HepG2 (cell line): ENCODE measurements at regions not wholly inside any gene's neighbourhood (a gene's known extent, or its start where the extent isn't known, plus 50 kb on each side); places are given as distances from the start of the nearest gene placed in this dataset.
A peak's percentile ranks its signal among the peaks of the same experiment; 100 is the strongest.

ENCODE experiments used
- ATAC-seq: fragments of 200-7000 bp; cut with Tn5 transposase; 3 replicates; pipeline ENCODE4 v1.9.1; 2020; ENCODE audit warnings: mild to moderate bottlenecking, moderate library complexity
- BruUV-seq: library from RNA; stranded (reverse); fragments of 400-500 nt; replicated peaks from 2 replicates; lab custom pipeline; 2021; lab: Mats Ljungman, UMichigan
- CTCF ChIA-PET: fragments of 300-600 bp; formaldehyde crosslinking; extraction: SDS; loops from one replicate; lab custom pipeline; 2021; ENCODE audit warnings: low total read pairs, inconsistent platforms, low intra/inter-chr PET ratio; lab: Yijun Ruan, JAX
- POLR2A ChIA-PET: fragments of 350-600 bp; sonication (Branson Sonifier 250); formaldehyde crosslinking; loops from one replicate; lab custom pipeline; 2020; ENCODE audit warnings: antibody characterized with exemption, inconsistent platforms; lab: Yijun Ruan, JAX
- DNase-seq: peaks from one replicate; pipeline ENCODE4 v3.0.0-alpha.2; 2015; ENCODE audit warnings: low spot score
- FAIRE-seq: peaks from 3 replicates; lab custom pipeline; 2011; peaks lifted over from hg19 to GRCh38; lab: Jason Lieb, UNC
- H2AFZ ChIP-seq: one replicate; pipeline ENCODE4 v1.6.1; 2011; ENCODE audit warnings: low read length, inconsistent platforms
- H3K27ac ChIP-seq: fragments of 300-600 bp; 3 replicates; pipeline ENCODE4 v1.8.0; 2011; ENCODE audit warnings: mixed run types, mild to moderate bottlenecking, mixed read lengths, low read length, inconsistent platforms; ENCODE audit not compliant: insufficient read depth; ENCODE audit errors: extremely low read length
- H3K27me3 ChIP-seq, 2 experiments: fragments of 200-600 bp in 1 of 2; 2 replicates in 1 of 2; 3 replicates in 1 of 2; pipeline versions ENCODE4 v1.6.0 to v1.8.0; 2011; ENCODE audit warnings: low read length in 2 of 2, mild to moderate bottlenecking in 2 of 2, moderate library complexity in 2 of 2, inconsistent platforms in 1 of 2; ENCODE audit not compliant: insufficient read depth in 2 of 2, control insufficient read depth in 1 of 2
- H3K36me3 ChIP-seq, 2 experiments: fragments of 200-600 bp in 1 of 2; replicated peaks in 1 of 2; 2 replicates in 1 of 2; 3 replicates in 1 of 2; pipeline versions ENCODE4 v1.5.1 to v1.8.0; 2011; ENCODE audit warnings: low read length in 2 of 2, inconsistent platforms in 1 of 2; ENCODE audit not compliant: insufficient read depth in 2 of 2, control insufficient read depth in 1 of 2
- H3K4me1 ChIP-seq: 2 replicates; pipeline ENCODE4 v1.5.1; 2012; ENCODE audit warnings: low read length, inconsistent platforms; ENCODE audit not compliant: insufficient read depth
- H3K4me2 ChIP-seq: 2 replicates; pipeline ENCODE4 v1.6.0; 2011; ENCODE audit warnings: low read depth, low read length, inconsistent platforms
- H3K4me3 ChIP-seq, 3 experiments: fragments of 200-600 bp in 1 of 3; sonication (generic), shearing (Covaris generic) in 1 of 3; replicated peaks in 1 of 3; 2 replicates each; pipeline ENCODE4 v1.5.1; 2011 to 2016; ENCODE audit warnings: low read length in 3 of 3, inconsistent platforms in 2 of 3, low read depth in 2 of 3, mild to moderate bottlenecking in 2 of 3, control low read depth in 1 of 3, mixed read lengths in 1 of 3; ENCODE audit not compliant: insufficient read depth in 1 of 3
- H3K79me2 ChIP-seq: one replicate; pipeline ENCODE4 v1.6.1; 2011; ENCODE audit warnings: low read length, inconsistent platforms; ENCODE audit not compliant: insufficient read depth
- H3K9ac ChIP-seq: 2 replicates; pipeline ENCODE4 v1.6.0; 2011; ENCODE audit warnings: mild to moderate bottlenecking, low read depth, low read length, inconsistent platforms; ENCODE audit not compliant: insufficient read depth
- H3K9me3 ChIP-seq: 2 replicates; pipeline ENCODE4 v1.5.1; 2012; ENCODE audit warnings: mild to moderate bottlenecking, low read length
- H4K20me1 ChIP-seq: 2 replicates; pipeline ENCODE4 v1.6.0; 2011; ENCODE audit warnings: inconsistent platforms, mild to moderate bottlenecking, low read length, moderate library complexity; ENCODE audit not compliant: insufficient read depth
- BCL6 ChIP-seq: IDR thresholded peaks from 2 replicates; pipeline ENCODE4 v1.6.1; 2016; ENCODE audit warnings: missing genetic modification reagents, missing compliant biosample characterization
- CCAR2 ChIP-seq: fragments of 200-400 bp; formaldehyde crosslinking; optimal IDR thresholded peaks from 2 replicates; pipeline ENCODE3; 2018; ENCODE audit warnings: low read depth, mild to moderate bottlenecking, low read length, moderate library complexity
- ELF3 ChIP-seq: IDR thresholded peaks from 2 replicates; pipeline ENCODE4 v1.6.1; 2016; ENCODE audit warnings: missing genetic modification reagents, missing compliant biosample characterization
- FLYWCH1 ChIP-seq: sonication (generic); formaldehyde crosslinking; IDR thresholded peaks from 2 replicates; pipeline ENCODE4 v1.8.1; 2023; ENCODE audit warnings: mild to moderate bottlenecking, missing genetic modification reagents
- KDM2A ChIP-seq: sonication (generic); formaldehyde crosslinking; IDR thresholded peaks from 2 replicates; pipeline ENCODE4 v1.4.0; 2020; ENCODE audit warnings: low read depth, missing genetic modification reagents, borderline replicate concordance
- NCOA1 ChIP-seq: sonication (generic); formaldehyde crosslinking; IDR thresholded peaks from 2 replicates; pipeline ENCODE4 v1.9.0; 2021; ENCODE audit warnings: missing genetic modification reagents
- REL ChIP-seq: sonication (generic); formaldehyde crosslinking; conservative IDR thresholded peaks from 2 replicates; pipeline ENCODE4 v1.8.0; 2022; ENCODE audit warnings: mild to moderate bottlenecking, missing genetic modification reagents, moderate library complexity
- YY1 ChIP-seq: IDR thresholded peaks from 2 replicates; pipeline ENCODE4 v1.6.1; 2011; ENCODE audit warnings: low read length, low read depth, moderate library complexity, mild to moderate bottlenecking; ENCODE audit not compliant: insufficient read depth, insufficient replicate concordance
- ZBTB21 ChIP-seq: sonication (generic); formaldehyde crosslinking; IDR thresholded peaks from 2 replicates; pipeline ENCODE4 v1.4.0; 2020; ENCODE audit warnings: missing genetic modification reagents
- ZNF230 ChIP-seq: sonication (generic); formaldehyde crosslinking; IDR thresholded peaks from 2 replicates; pipeline ENCODE4 v1.4.0; 2020; ENCODE audit warnings: mild to moderate bottlenecking, missing genetic modification reagents
- ZNF30 ChIP-seq: sonication (generic); formaldehyde crosslinking; IDR thresholded peaks from 2 replicates; pipeline ENCODE4 v1.5.0; 2020; ENCODE audit warnings: mild to moderate bottlenecking, missing genetic modification reagents
- ZNF557 ChIP-seq: sonication (generic); formaldehyde crosslinking; IDR thresholded peaks from 2 replicates; pipeline ENCODE4 v1.4.0; 2020; ENCODE audit warnings: missing genetic modification reagents
- WGBS: methylation state at CpG from one replicate; pipeline ENCODE4 v1.1.6; 2017; ENCODE audit warnings: low lambda C conversion rate; 5-methylcytosine and 5-hydroxymethylcytosine counted together
- in situ Hi-C: cut with HindIII; loops from 2 replicates; pipeline ENCODE4 v1.10.0; 2017; ENCODE audit warnings: low pct_unique_long_range_greater_than_20kb; ENCODE audit not compliant: extremely low pct_ligation_motif_present
- intact Hi-C: fragments of 100-400 bp; cut with micrococcal nuclease; formaldehyde crosslinking; loops from one replicate; pipeline ENCODE4 v1.10.0; 2022; ENCODE audit not compliant: unreplicated experiment
- TF ChIP-seq, protein P1 (sequence below): sonication (generic); formaldehyde crosslinking; IDR thresholded peaks from 2 replicates; pipeline ENCODE4 v1.8.1; 2022; ENCODE audit warnings: mild to moderate bottlenecking, missing genetic modification reagents
- TF ChIP-seq, protein P2 (sequence below): sonication (generic); formaldehyde crosslinking; IDR thresholded peaks from 2 replicates; pipeline ENCODE4 v1.5.1; 2020; ENCODE audit warnings: missing genetic modification reagents, mild to moderate bottlenecking, borderline replicate concordance
- TF ChIP-seq, protein P3 (sequence below): sonication (generic); formaldehyde crosslinking; IDR thresholded peaks from 2 replicates; pipeline ENCODE4 v1.4.0; 2020; ENCODE audit warnings: mild to moderate bottlenecking, missing genetic modification reagents
- TF ChIP-seq, protein P4 (sequence below): sonication (generic); formaldehyde crosslinking; IDR thresholded peaks from 2 replicates; pipeline ENCODE4 v1.5.0; 2020; ENCODE audit warnings: mild to moderate bottlenecking, low read depth, missing genetic modification reagents, borderline replicate concordance

DNA sequence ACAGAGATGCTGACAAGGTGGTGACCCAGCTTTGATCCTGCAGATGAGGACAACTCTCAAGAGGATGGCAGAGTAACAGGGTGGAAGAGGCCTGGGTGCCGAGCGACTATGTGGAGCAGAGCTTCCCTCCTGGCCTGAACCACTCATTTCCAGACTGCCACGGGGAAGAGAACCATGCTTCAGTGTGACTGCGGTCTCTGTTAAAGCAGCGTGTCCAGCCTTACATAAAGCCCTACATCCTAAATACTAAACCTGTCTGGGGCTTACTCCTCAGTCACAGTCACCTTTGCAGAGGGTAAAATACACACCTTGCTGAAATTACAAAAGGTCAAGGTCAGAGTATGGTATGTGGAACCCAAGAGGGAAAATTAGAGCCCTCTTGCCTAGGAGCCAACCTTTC is 312.9 kb downstream of the CDC5L start (continued):
- TF ChIP-seq, protein P1, sequence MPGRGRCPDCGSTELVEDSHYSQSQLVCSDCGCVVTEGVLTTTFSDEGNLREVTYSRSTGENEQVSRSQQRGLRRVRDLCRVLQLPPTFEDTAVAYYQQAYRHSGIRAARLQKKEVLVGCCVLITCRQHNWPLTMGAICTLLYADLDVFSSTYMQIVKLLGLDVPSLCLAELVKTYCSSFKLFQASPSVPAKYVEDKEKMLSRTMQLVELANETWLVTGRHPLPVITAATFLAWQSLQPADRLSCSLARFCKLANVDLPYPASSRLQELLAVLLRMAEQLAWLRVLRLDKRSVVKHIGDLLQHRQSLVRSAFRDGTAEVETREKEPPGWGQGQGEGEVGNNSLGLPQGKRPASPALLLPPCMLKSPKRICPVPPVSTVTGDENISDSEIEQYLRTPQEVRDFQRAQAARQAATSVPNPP (CRISPR knock-in tag), result no peak
- TF ChIP-seq ZBTB21, result no peak
- TF ChIP-seq, protein P2, sequence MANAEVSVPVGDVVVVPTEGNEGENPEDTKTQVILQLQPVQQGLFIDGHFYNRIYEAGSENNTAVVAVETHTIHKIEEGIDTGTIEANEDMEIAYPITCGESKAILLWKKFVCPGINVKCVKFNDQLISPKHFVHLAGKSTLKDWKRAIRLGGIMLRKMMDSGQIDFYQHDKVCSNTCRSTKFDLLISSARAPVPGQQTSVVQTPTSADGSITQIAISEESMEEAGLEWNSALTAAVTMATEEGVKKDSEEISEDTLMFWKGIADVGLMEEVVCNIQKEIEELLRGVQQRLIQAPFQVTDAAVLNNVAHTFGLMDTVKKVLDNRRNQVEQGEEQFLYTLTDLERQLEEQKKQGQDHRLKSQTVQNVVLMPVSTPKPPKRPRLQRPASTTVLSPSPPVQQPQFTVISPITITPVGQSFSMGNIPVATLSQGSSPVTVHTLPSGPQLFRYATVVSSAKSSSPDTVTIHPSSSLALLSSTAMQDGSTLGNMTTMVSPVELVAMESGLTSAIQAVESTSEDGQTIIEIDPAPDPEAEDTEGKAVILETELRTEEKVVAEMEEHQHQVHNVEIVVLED (CRISPR knock-in tag), result no peak

DNA sequence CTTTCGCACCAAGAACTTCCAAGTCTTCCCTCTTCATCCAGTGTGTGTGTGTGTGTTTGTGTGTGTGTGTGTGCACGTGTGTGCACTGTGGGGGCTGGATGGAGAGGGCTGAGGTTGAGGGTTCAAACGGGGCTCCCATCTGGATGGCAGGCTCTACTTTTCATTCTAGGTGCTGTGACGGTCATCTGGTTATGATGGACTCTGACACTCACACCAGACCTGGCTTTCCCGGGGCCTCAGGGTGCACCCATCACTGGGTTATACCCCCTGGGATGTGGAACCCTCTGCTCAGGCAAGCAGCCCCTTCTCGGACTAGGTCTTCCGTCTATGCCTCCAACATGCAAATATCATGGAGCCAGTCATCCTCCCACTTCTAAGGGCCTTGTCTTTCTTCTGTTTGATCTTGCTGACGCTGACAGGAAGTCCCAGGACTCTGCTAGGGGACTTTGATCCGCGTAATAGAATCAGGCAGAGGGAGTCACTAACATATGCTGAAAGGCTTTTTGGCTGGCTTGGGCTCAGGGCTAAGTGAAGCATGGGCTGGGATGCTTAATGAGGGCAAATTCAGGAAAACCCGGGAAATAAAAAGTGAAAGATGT is 313.6 kb downstream of the CDC5L start:
- Histone ChIP-seq H3K4me2 (peak overlapping the region; percentile 45), H3K27me3 (peaks cover 0 to 9% of the 10 kb centered on the region in 2 experiments; a peak in 1 of 5 replicates), H3K4me3 (peak overlapping the region in 1 of 3 experiments; percentile 7; a peak in 2 of 6 replicates), H4K20me1 (no peaks in the 10 kb centered on the region), H3K27ac (no peak overlapping the region), H2AFZ (no peak overlapping the region), H3K9me3 (no peaks in the 10 kb centered on the region), H3K9ac (no peak overlapping the region), H3K4me1 (peaks cover 19% of the 10 kb centered on the region), H3K36me3 (no peaks in the 10 kb centered on the region), H3K79me2 (no peaks in the 10 kb centered on the region)
- DNase-seq (peak; percentile 78), ATAC-seq (peak; percentile 89), FAIRE-seq (peak; percentile 72)
- WGBS, result 22% methylated on average over 11 of the region's 11 CpGs
- BruUV-seq, result no TSS peak
- ChIA-PET CTCF (no interaction called here), POLR2A (no interaction called here)
- in situ Hi-C loops (no loop called here), intact Hi-C loops (no loop called here)
- TF ChIP-seq YY1 (no peak), CCAR2 (no peak), ZNF557 (no peak), NCOA1 (CRISPR knock-in tag) (no peak), KDM2A (no peak), FLYWCH1 (CRISPR knock-in tag) (no peak), ELF3 (CRISPR knock-in tag) (peak; percentile 62), BCL6 (CRISPR knock-in tag) (no peak), ZNF230 (no peak), ZNF30 (CRISPR knock-in tag) (no peak), REL (no peak)
- TF ChIP-seq, protein P3, sequence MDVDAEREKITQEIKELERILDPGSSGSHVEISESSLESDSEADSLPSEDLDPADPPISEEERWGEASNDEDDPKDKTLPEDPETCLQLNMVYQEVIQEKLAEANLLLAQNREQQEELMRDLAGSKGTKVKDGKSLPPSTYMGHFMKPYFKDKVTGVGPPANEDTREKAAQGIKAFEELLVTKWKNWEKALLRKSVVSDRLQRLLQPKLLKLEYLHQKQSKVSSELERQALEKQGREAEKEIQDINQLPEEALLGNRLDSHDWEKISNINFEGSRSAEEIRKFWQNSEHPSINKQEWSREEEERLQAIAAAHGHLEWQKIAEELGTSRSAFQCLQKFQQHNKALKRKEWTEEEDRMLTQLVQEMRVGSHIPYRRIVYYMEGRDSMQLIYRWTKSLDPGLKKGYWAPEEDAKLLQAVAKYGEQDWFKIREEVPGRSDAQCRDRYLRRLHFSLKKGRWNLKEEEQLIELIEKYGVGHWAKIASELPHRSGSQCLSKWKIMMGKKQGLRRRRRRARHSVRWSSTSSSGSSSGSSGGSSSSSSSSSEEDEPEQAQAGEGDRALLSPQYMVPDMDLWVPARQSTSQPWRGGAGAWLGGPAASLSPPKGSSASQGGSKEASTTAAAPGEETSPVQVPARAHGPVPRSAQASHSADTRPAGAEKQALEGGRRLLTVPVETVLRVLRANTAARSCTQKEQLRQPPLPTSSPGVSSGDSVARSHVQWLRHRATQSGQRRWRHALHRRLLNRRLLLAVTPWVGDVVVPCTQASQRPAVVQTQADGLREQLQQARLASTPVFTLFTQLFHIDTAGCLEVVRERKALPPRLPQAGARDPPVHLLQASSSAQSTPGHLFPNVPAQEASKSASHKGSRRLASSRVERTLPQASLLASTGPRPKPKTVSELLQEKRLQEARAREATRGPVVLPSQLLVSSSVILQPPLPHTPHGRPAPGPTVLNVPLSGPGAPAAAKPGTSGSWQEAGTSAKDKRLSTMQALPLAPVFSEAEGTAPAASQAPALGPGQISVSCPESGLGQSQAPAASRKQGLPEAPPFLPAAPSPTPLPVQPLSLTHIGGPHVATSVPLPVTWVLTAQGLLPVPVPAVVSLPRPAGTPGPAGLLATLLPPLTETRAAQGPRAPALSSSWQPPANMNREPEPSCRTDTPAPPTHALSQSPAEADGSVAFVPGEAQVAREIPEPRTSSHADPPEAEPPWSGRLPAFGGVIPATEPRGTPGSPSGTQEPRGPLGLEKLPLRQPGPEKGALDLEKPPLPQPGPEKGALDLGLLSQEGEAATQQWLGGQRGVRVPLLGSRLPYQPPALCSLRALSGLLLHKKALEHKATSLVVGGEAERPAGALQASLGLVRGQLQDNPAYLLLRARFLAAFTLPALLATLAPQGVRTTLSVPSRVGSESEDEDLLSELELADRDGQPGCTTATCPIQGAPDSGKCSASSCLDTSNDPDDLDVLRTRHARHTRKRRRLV, result no peak
- TF ChIP-seq, protein P4, sequence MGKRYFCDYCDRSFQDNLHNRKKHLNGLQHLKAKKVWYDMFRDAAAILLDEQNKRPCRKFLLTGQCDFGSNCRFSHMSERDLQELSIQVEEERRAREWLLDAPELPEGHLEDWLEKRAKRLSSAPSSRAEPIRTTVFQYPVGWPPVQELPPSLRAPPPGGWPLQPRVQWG (CRISPR knock-in tag), result no peak
